NCI-H82 treated with DMSO at 0.1 percent for 48 hours (cell line): ENCODE measurements at regions not wholly inside any gene's neighbourhood (a gene's known extent, or its start where the extent isn't known, plus 50 kb on each side); places are given as distances from the start of the nearest gene placed in this dataset.
A peak's percentile ranks its signal among the peaks of the same experiment; 100 is the strongest.

Source experiments
- DNase-seq: peaks from one replicate; lab custom pipeline; 2025; ENCODE audit not compliant: unreplicated experiment; lab: John Stamatoyannopoulos, UW

DNA sequence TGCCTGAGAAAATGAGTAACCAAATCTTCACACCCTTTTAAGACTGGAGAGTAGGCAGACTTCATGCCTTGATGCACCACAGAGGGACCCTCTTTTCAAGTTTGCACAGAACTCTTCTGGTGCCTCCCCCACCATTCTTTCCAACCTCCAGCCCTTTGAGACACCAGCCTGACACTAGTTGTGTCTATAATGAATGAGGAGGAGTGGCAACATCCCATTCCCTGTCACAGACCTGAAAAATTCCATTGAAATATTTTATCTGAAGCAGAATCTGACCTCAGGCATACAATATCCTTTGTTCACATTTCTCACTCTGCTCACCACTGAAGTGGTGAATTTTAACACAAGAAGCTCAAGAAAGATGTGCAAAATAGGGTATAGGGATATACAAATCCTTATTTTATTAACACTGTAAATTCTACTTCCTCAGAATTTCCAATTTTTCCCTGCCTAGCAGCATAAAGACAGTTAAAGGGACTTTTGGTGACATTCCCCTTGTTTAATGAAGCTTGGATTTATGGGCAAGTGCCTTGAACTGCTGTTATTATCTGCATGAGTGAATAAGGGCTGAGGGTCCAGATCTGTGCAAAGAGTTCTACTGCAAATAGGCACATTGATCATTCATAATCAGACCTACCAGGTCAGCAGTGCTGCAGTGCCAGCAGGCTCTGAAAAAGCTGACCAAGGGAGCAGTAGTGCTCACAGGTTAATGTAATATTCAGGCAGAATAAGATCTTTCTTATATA lies 149.9 kb upstream of the PAQR3 start:
- DNase-seq: no peak

DNA sequence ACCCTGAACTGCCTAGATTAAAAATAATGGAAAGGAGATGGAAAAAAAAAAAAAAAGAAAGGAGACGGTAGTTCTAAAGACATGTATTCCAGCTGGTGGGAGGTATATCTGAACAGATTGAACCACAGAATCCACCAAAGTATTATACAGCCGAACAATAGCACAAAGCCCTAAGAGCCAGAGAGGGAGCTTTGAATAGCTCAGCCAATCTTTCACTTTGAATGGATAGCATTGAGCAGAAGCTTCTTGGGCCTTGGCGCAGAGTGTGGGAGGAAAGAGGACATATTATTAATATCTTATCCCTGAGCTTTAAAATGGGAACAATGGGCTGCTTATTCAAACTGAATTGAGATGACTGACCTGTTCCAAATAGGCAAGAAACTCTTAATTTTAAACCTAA lies 147.8 kb upstream of the PAQR3 start:
- no peak for DNase-seq

DNA sequence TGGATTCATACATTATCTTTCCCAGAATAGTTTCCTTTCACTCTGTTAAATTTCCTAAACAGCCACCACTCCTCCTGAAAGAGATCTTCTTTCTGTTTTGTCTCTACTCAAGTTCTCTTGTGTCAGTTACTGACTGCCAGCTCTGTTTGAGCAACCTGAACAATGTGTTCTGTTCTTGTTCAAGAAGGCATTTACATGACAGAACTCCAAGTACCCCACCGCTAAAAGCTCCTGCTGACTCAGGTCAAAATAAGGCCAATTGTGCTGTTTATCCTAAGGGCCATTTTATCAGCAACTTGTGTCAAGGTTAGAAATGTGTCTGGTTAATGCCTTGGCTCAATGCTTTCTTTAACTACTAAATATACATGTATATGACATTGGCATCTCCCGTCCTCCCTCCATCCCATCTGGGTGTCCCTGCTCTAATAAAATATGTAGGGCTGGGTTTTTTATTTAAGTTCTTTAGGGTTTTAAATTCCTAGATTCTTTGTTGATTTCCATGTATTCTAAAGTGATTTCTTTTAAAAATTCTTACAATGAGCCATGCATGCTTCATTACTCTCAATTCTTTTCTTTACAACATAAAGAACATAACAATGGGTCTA lies 144.3 kb upstream of the PAQR3 start:
- DNase-seq: no peak

DNA sequence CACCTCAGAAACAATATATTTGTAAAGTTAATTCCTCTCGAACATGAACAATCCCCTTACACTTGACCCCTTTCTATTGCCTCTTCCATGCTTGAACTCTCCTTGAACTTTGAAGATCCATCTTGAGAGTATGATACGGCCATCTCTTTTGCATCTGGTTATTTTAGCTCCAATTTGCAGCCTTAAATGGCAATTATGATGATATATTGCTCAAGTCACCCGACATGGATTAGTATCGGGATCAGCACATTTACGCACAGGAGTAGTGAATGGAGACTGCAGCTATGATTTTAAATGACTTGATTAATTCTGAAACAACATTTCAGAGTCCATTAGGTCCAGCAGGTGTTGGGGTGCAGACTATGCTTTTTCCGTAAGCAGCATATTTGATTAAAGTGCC lies 143.8 kb upstream of the PAQR3 start:
- DNase-seq: no peak

DNA sequence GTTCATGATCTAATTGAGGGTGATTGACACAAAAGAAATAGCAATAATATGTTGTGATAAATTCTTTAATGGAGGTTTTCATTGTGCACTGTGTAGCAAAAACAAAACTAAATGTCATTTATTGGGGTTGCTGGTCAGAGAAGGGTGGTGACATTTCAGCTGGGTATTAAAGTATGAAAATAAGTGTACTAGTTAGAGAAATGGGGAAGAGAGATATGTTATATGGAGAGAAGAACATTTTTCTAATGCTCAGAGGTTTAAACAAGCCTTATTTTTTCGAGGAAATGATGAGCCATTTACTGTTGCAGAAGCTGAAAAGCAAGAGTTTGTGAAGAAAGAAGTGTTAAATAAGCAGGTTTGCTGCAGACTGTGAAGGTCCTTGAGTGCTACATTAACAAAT lies 142.7 kb upstream of the PAQR3 start:
- DNase-seq: no peak

DNA sequence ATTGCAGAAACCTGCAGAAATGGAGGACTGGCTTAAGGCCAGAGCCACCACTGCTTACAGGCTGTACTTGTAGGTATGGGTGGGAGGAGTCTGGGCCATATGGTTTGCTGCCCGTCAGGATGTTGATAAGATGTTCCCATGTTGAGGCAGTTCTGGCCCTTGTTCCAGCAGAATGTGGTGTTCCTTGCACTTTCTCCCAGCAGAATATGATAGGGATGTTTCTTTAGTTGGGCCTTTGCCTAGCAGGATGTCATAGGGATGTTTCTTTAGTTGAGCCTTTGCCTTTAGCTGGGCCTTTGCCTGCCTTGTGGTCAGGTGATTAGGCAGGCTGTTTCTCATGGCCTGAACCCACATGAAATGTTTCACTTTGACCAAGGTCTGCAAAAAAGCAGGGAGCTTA lies 139.1 kb upstream of the PAQR3 start:
- DNase-seq: no peak

DNA sequence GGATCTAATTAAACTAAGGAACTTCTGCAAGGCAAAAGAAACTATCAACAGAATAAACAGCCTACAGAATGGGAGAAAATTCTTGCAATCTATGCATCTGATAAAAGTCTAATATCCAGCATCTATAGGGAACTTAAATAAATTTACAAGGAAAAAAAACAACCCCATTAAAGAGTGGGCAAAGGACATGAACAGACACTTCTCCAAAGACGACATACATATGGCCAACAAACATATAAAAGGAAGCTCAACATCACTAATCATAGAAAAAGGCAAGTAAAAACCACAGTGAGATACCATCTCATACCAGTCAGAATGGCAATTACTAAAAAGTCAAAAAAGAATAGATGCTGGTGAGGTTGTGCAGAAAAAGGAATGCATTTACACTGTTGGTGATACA lies 134.8 kb upstream of the PAQR3 start:
- no peak for DNase-seq

DNA sequence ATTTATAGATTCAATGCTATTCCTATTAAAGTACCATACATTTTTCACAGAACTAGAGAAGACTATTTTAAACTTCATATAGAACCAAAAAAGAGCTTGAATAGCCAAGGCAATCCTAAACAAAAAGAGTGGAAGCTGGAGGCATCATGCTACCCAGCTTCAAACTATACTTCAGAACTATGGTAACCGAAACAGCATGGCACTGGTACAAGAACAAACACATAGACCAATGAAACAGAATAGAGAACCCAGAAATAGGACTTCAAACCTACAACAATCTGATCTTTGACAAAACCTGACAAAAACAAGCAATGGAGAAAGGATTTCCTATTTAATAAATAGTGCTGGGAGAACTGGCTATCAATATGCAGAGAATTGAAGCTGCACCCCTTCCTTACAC lies 134.2 kb upstream of the PAQR3 start:
- no peak for DNase-seq

DNA sequence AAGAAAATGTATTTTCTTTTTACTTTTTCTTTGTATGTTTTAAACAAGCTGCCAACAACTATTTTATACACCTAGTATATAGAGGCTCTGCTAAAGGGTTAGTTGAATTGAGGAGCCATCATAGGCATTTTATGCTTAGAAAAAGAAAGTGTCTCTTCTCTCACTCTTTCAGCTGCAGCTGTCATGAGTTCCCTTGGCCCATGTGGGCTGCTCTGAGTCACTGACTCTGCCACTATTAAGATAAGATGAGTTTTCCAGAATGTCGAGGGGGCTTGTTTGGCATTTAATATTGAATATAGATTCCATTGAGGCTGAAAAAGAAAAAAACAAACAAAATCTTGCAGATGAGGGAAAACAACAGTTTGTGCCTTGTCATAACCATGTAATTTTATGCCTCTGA lies 126.0 kb upstream of the PAQR3 start:
- no peak for DNase-seq

DNA sequence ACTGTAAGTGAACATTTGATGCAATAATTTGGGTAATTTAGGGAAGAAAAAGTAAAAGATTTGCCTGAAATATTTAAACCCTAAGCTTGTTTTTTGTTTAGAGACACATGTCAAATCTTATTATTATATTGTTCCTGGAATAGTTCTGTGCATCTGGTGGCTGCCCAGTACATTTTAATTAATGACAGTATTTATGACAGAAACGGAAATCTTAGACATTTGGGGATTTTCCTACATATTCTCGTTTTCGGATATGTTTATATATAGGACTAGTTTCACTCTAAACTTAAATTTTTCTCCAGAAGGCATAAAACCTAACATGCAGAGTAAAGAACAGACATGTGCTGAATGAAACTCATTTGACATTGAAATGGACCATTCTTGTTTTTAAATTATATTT lies 125.6 kb upstream of the PAQR3 start:
- DNase-seq: no peak

DNA sequence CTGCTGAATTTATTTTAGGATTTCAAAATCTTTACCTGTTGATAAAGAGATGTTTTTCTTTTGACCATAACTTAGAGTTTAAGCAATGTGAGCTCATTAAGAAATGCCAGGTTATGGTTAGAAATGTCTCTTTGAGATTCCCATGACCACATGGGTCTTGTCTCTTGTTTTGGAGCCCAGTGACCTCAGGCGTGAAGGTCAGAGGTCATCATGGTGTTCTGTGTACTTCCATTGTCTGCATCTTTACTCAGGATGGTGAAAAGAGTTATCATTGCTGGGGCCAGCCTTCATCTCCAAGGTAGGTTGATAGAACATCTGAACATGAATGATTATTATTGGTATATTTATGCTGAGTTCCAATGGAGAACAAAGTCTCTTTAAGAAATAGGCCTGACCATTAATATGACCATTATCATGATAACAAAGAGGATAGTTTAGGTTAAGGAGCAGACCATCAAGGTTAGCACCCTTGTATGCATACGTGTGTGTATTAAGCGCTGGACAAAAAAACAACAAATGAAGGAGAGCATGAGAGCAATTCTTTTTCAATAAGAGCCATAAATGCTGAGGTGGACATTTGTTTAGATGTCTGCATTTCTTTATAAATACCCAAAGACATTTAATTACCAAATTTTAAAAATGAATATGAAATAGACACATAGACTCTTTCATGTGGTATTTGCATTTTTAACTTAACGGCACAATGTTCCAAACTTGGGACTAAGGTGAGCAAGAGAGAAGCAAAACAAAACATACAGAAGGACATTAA lies 120.6 kb upstream of the PAQR3 start:
- no peak for DNase-seq

DNA sequence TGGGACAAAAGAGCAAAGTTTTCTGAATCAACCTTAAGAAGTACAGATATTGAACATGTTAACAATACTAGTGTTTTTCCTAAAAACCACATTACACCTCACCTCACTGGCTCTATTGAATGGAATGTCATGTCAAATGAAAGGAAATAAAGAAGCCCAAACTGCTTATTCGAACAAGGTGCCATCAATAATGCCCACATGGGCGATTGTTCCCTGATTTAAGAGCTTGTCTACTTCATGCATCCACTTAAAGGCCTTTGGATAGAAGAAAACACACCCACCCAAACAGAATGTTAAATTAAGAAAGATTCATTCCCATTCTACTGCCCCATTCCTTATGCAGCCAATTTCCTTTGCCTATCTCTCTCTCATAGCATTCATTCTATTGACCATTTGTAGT lies 118.5 kb upstream of the PAQR3 start:
- no peak for DNase-seq

DNA sequence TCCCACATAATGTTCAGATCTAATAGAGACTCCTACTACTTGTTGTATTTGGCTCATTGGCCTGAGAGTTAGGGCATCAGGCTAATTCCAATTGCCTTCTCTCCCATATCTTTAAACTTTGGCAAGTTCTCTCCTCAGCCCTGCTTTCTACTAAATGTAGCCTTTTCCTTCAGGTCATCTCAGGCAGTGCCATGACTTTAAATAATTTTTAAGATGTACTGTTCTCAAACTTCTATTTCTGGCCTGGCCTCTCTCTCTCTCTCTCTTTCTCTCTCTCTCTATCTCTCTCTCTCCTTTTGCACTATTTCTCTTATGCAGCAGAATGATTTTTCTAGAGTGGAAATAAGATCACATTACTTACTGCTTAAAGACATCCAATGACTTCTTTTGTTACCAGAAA lies 114.5 kb upstream of the PAQR3 start:
- DNase-seq: no peak

DNA sequence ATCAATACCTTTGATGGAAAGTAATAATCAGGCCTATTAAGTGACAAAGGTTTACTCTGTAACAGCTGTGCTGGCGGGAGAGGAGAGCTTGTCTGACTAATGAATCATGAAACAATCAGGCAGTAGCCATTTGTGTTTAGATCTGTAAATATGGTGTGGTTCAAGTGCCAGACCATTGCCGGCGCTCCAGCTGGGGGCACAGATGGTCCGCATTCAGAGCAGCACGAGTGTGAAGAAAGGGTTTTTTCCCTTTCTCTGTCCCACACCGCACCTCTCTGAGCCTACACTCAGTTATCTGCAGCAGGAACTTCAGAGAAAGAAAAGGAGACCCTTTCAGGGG lies 111.3 kb upstream of the PAQR3 start:
- DNase-seq: peak; percentile 55

DNA sequence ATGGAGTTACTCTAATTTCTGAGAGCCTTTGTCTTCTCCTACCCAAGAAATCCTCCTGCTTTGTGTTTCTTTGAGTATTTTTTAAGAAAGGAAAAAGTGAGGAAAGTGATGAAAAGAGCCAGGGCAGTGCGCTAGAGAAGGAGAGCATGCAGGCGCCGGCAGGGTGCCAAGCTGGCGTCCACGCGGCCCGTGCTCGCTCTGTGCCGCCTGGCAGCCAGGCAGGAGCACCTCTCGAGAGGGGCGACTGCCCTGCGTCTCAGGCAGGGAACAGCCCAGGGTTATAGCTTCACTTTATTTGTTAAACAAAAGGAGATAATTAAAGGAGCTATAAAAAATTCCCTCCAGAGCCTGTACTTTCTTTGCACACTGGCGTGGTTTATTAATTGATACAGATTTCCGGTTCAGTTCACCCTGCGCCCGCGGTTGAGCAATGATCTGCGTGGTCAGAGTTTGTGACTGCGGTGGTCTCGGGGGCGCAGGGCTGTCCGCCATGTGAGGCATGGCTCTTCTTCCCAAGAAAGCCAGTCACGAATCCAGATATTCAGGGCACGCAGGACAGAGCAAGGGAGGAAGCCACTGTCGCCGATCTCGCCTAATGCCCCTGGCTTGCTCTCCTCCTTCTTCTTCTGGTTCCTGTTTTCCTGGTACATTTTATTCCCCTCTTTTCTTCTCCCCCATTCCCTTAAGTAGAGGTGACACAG lies 110.8 kb upstream of the PAQR3 start:
- DNase-seq: no peak

DNA sequence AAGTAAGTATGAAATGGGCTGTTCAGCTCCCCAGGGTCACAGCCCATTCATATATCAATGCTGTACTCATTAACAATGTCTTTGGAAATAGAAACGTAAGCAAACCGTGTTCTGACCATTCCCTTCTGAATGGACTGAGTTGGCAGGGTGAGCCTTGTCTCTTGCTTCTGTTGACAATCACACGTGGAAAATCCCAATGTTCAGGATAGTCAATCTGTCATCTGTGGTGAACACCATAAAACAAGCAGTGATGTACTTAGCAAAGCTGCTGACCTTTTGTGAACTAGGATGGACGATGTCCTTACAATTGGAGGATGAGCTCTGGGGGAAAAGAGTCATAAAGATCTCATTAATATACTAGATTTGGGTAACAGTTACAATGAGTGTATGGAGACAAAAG lies 109.6 kb upstream of the PAQR3 start:
- DNase-seq: no peak

DNA sequence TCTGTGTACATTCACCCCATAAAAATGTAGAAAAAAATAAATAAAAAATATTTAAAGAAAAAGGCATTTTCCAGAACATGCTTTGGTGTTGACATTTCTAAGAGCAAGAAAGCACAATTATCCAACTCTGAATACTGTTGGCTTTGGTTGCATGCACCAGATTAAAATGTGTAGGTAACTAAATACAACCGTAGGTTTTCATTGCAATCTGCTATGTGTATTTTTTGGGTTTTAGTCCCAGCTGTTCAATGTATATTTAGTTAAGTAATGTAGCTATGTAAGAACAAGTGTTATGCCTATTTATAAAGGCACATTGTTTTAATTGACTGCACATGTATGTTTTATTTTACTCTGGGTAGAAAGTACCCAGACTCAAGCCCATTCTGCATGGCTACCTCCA lies 108.1 kb upstream of the PAQR3 start:
- DNase-seq: no peak

DNA sequence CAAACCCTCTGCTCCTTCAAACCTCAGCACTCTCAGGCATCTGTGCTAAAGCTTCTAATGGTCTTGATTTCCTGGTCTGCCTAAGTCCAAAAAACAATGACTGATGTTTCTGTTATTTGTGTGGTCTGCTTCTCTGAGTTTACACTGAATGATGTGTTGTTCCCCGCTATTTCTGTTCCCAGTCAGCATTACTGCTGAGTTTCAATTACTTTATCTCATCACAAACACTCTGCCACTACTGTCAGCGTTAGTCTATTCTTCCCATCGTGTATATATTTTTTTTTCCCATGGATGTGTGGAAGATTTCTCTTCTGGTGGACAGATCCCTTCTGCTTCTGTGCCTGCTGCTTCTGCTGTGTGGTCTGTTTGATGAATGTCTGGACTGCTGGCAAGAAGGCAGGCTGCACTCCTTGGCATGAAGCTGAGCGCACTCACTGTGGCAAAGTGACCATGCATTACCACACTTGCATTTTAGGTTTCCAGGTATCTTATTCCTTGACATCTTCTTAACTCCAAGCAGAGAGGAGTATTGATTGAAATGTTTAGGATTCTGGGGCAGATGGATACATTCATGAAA lies 106.9 kb upstream of the PAQR3 start:
- DNase-seq: no peak

DNA sequence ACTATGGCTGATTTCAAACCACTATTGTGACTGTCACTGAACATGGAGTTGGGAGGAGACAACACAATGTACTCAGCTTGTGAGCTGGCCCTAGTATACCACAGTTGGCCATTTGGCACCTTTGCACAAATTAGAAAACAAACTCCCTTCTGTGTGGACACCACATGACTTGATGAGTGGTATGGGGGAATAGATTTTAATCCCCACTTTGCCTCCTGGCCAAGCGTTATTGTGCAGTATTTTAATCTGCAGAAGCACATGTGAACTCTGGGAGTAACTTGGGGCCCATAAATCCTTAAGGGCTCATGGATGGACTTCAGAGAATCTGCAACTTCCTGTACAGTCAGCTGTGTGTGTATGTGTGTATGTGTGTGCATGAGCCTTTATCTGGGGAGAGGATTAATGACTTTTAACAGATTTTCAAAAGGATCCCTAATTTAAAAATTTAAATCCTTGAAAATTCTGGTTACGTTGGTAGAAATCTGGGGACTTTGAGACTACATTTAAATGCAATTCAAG lies 105.0 kb upstream of the PAQR3 start:
- DNase-seq: no peak

DNA sequence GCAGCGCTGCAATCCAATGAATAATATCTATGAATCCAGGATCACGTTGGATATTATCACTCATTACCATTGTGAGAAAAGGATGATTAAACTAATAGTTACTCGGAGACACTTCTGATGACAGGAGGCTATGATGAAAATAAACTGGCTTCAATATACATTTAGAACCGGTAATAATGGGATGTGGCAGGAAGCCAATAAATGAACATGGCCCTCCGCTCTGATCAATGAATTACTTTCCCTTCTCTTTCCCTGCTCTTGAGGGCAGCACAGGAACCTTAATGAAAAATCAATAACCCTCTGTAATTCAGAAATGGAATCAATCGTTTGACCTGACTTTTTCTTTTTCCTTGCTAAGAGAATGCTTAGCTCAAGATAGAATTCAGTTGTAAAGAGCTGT lies 103.9 kb upstream of the PAQR3 start:
- DNase-seq: no peak

DNA sequence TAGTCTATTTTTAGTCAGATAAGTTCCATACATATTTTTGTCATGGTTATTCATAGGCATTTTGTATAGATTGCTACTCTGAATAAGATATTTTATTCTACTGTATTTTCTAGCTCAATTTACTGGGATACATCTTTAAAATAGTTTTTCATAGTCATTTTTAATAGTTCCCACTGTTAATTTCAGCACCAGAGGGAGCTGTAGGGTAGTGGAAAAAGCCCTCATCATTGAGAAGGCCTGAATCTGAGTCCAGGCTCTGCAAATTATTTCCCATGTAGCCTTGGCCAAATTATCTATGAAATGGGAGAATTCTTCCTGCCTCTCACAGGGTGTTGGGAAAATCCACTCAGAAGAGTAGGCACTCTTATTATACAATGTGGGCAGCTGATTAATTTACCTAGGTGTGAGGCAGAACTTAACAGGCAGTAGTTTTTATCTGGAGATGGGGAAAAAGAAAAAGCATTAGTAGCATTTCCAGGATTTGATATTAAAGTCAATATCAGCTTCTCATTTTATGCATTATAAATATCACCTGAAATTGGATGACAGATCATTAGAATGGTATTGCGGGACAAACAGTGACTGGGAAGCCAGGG lies 102.9 kb upstream of the PAQR3 start:
- no peak for DNase-seq
